ENCODE measurements at regions not wholly inside any gene's neighbourhood (a gene's known extent, or its start where the extent isn't known, plus 50 kb on each side); places are given as distances from the start of the nearest gene placed in this dataset.
"Not testable (repeated sequence)": the region's sequence is repeated elsewhere in the genome, so short reads cannot be mapped to it uniquely, and the experiment has no call there.

DNA sequence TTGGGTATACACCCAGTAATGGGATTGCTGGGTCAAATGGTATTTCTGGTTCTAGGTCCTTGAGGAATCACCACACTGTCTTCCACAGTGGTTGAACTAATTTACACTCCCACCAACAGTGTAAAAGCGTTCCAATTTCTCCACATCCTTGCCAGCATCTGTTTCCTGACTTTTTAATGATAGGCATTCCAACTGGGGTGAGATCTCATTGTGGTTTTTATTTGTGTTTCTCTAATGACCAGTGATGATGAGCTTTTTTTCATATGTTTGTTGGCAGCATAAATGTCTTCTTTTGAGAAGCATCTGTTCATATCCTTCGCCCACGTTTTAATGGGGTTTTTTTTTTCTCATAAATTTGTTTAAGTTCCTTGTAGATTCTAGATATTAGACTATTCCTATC lies 448.3 kb upstream of the RGMB start:
- DNase-seq; intact Hi-C loops (cut with DNase I, micrococcal nuclease); ATAC-seq: not testable (repeated sequence)

- DNase-seq, result no peak
- intact Hi-C loops (cut with DNase I, micrococcal nuclease), result no loop called here
- ATAC-seq, result no peak
These were observed 445.4 kb upstream of the RGMB start for GRCh38 chr5:98328015-98328414.

- no peak for ATAC-seq
- no peak for DNase-seq
- intact Hi-C loops (cut with DNase I, micrococcal nuclease), result no loop called here
These were observed 442.6 kb upstream of the RGMB start for GRCh38 chr5:98330871-98331270.

GRCh38 chr5:98333921-98334320 lies 439.5 kb upstream of the RGMB start:
- no peak for ATAC-seq
- intact Hi-C loops (cut with DNase I, micrococcal nuclease), result no loop called here
- no peak for DNase-seq

GRCh38 chr5:98334946-98335345 lies 438.5 kb upstream of the RGMB start:
- intact Hi-C loops (cut with DNase I, micrococcal nuclease), result no loop called here
- ATAC-seq, result no peak
- DNase-seq, result no peak

DNA sequence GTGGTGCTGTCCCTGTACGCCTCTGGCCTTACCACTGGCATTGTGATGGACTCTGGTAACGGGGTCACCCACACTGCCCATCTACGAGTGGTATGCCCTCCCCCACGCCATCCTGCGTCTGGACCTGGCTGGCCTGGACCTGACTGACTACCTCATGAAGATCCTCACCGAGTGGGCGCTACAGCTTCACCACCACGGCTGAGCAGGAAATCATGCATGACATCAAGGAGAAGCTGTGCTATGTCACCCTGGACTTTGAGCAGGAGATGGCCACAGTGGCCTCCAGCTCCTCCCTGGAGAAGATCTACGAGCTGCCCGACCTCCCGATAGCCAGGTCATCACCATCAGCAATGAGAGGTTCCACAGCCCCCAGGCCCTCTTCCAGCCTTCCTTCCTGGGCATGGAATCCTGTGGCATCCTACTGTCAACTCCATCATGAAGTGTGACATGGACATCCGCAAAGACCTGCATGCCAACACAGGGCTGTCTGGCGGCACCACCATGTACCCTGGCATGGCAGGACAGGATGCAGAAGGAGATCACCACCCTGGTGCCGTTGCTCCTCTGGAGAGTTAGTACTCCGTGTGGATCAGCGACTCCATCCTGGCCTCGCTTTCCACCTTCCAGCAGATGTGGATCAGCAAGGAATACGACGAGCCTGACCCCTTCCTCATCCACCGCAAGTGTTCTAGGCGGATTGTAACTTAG lies 434.2 kb upstream of the RGMB start:
- intact Hi-C loops (cut with DNase I, micrococcal nuclease), result no loop called here
- no peak for DNase-seq

DNA sequence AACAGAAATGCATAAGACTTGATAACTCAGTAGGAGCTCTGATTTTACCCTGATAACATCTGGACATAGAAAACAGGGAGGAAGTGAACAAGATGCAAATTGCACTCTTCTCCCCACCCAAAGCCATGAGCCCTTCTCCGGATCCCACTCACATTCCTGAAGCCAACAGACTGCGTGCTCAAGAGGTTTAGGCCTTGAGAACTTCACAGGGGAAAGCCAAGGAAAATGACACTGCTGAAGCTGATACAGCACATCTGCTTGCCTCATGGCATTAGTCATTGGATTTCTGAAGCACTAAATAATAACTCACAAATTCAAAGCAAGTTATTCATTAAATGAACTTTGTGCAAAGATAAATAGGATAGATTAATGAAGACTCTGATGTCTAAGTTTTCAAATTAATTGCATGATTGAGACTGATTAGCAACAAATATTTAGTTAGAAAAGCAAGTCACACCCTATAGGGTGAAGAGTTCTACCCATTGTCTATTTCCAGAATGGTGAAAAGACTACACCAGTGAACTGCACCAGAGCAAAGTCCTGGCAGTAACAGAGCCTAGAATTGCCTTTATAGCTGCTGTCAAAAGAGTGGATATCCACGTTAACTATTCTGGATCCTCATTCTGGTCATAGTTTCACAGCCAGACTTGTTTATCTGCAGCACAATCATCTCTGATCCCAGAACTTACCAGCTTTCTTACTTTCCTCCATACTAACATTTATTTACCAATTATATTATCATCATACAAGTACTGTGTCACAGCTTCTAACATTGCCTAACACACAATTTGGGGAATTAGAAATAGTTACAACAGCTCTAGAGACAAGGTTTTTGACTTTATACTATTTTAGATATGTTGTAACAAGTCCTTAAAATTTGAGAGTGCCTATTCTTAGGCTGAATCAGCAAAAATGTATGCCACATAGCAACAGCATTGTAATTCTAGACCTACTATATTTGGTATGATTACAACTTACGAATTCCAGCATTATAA lies 432.1 kb upstream of the RGMB start:
- ATAC-seq, result peak; percentile 51
- intact Hi-C loops (cut with DNase I, micrococcal nuclease), result no loop called here
- DNase-seq, result no peak

More for the DNA sequence above, 434.2 kb upstream of the RGMB start:
- no peak for ATAC-seq

- intact Hi-C loops (cut with DNase I, micrococcal nuclease); ATAC-seq; DNase-seq: not testable (repeated sequence)
These were observed 430.4 kb upstream of the RGMB start for GRCh38 chr5:98342958-98343660.

- intact Hi-C loops (cut with DNase I, micrococcal nuclease), result no loop called here
- DNase-seq (no peak), ATAC-seq (no peak)
These were observed 424.0 kb upstream of the RGMB start for GRCh38 chr5:98349251-98349989.

DNA sequence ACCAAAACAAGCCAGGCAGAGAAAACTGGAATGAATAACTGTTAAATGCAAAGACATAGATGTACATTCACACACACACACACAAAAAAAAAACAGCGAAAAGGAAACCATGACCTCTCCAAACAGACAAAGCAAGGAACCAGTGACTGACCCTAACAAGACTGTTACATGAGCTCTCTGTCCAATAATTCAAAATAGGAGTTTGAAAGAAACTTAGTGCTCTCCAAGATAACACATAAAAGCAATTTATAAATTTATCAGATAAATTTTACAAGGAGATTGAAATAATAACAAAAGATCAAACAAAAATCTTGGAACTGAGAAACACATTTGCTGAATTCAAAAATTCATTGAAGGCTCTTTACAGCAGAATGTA lies 423.5 kb upstream of the RGMB start:
- no peak for DNase-seq
- intact Hi-C loops (cut with DNase I, micrococcal nuclease), result no loop called here

DNA sequence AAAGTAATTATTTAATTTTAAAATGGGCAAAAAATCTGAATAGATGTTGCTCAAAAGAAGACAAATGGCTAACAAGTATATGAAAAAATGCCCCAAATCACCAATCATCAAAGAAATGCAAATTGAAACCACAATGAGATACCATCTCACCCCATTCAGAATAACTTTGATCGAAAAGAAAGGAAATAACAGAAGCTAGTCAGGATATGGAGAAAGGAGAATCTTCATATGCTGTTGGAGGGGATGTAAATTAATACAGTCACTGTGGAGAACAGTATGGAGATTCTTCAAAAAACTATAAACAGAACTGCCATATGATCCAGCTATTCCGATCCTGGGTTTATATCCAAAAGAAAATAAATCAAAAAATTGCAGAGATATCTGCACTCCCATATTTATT lies 418.5 kb upstream of the RGMB start:
- no peak for DNase-seq
- intact Hi-C loops (cut with DNase I, micrococcal nuclease), result no loop called here
- no peak for ATAC-seq

More for the DNA sequence above, 423.5 kb upstream of the RGMB start:
- ATAC-seq, result no peak

GRCh38 chr5:98360548-98360947 lies 412.9 kb upstream of the RGMB start:
- intact Hi-C loops (cut with DNase I, micrococcal nuclease), result no loop called here
- no peak for ATAC-seq

DNA sequence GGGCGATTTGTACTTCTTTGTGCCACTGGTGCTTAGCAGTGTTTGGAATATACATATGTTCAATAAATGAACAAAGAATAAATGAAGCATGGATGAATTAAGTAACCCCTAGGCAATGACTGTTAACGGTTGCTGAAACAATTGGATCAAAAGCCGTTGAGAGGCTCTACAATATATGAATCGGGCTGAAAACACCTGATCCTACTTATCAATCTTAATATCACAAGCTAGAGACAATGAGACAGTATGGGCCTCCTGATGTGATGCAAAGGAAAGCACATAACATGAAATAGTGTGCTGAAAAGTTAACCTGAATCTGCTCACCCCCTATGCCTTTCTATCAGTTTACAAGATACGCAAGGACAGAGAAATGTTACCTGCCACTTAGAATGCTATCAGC lies 410.3 kb upstream of the RGMB start:
- ATAC-seq, result no peak
- intact Hi-C loops (cut with DNase I, micrococcal nuclease), result no loop called here
- DNase-seq, result no peak

More at GRCh38 chr5:98360548-98360947, 412.9 kb upstream of the RGMB start:
- DNase-seq, result no peak

DNA sequence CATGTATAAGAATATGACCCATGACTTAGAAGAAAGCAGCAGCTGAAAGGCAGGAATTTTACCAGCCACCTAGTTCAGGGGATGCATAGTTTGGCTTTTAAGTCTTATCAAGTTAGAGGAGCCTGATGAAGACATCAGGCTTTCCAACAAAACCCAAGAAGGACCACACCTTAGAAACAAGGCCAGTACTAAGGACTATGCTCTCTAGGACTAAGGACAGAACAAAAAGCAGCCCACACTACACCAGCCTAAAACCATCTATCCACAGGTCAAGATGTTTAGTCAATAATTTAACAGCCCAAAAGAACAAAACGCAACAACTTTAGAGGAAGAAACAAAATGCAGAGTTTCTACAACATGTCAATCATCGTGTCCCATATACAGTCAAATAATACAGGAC lies 408.9 kb upstream of the RGMB start:
- DNase-seq (no peak), ATAC-seq (peak; percentile 54)
- intact Hi-C loops (cut with DNase I, micrococcal nuclease), result no loop called here

DNA sequence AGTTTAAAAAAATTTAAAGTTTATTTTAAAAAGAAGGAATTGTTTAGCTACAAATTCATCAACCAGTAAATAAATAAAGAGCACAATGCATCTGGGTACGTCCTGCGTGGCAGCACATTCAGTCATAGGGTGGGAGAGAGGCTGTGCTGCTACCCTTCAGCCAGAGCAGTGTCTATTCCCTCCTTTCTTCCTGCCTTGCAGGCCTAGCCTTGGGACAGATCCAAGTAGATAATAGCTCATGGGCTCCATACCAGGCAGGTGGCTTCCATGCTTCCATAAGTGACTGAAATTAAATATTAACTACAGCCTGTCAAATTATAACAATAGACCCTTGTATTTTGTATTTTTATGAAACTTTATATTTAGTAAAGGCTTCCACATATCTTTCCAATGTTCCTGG lies 408.3 kb upstream of the RGMB start:
- peak; percentile 18 to 50 for DNase-seq
- intact Hi-C loops (cut with DNase I, micrococcal nuclease), result no loop called here
- peak; percentile 98 for ATAC-seq

- ATAC-seq (no peak), DNase-seq (no peak)
- intact Hi-C loops (cut with DNase I, micrococcal nuclease), result no loop called here
These were observed 405.3 kb upstream of the RGMB start for GRCh38 chr5:98368141-98368540.

- intact Hi-C loops (cut with DNase I, micrococcal nuclease), result no loop called here
- ATAC-seq (no peak), DNase-seq (no peak)
These were observed 401.1 kb upstream of the RGMB start for GRCh38 chr5:98372351-98372750.

- intact Hi-C loops (cut with DNase I, micrococcal nuclease), result no loop called here
- no peak for ATAC-seq
- DNase-seq, result no peak
These were observed 381.4 kb upstream of the RGMB start for GRCh38 chr5:98391921-98392625.

Measured in left colon (tissue), 2 donors.